AG10803 (cell line): ENCODE measurements at regions not wholly inside any gene's neighbourhood (a gene's known extent, or its start where the extent isn't known, plus 50 kb on each side); places are given as distances from the start of the nearest gene placed in this dataset.

Experiments used
- DNase-seq: peaks from one replicate; pipeline ENCODE4 v3.0.0; 2010; ENCODE audit warnings: low read depth
- H3K4me3 ChIP-seq: 2 replicates; pipeline ENCODE4 v1.5.1; 2011; ENCODE audit warnings: mild to moderate bottlenecking, low read length, control low read depth
- CTCF ChIP-seq: conservative IDR thresholded peaks from 2 replicates; pipeline ENCODE4 v1.5.1; 2011; ENCODE audit warnings: mild to moderate bottlenecking, low read length, control low read depth, inconsistent platforms

DNA sequence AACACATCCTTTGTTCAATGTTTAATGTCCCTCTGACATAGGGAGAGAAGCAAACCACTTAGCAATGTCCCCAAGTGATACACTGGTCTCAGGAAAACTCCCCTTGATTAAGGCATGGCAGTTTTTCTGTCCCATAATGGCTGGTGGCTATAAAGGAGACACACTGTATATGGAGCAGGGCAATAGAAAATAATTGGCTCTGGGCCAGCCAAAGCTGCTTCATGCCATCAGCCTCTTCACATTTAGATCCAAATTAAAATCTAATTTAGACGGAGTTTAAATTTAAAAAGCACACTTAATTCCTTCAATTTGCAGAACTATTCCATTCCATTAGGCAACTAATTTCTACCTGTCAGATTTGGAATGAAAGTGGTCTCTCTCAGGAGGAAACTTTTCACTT is 638.1 kb downstream of the DSC3 start:
- no peak for TF ChIP-seq CTCF
- no peak for DNase-seq
- H3K4me3 ChIP-seq: no peak overlapping the region

DNA sequence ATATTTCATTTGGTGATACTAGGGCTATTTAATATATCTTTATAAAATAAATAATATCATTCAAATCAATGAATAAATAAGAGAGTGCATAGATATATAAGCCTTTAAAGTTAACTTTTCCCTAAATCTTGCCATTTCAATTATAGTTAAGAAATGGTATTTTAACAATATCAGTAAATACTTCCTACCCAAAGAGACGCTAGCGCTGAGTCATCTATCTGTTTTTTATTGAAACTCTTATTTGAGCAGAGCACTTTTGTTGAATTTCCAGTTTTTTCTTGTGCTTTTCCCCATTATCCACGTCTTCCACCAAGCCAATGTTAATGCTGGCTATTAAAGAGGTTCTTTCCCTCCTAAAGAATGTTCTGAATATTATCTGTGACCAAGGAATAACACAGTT is 639.3 kb downstream of the DSC3 start:
- H3K4me3 ChIP-seq: no peak overlapping the region
- no peak for DNase-seq
- no peak for TF ChIP-seq CTCF

- TF ChIP-seq CTCF: no peak
- DNase-seq: no peak
- H3K4me3 ChIP-seq: no peak overlapping the region
Observed at GRCh38 chr18:30387401-30387800, 655.1 kb downstream of the DSC3 start.

GRCh38 chr18:30386624-30387023 is 655.9 kb downstream of the DSC3 start:
- no peak for DNase-seq
- no peak for TF ChIP-seq CTCF
- no peak overlapping the region for H3K4me3 ChIP-seq

DNA sequence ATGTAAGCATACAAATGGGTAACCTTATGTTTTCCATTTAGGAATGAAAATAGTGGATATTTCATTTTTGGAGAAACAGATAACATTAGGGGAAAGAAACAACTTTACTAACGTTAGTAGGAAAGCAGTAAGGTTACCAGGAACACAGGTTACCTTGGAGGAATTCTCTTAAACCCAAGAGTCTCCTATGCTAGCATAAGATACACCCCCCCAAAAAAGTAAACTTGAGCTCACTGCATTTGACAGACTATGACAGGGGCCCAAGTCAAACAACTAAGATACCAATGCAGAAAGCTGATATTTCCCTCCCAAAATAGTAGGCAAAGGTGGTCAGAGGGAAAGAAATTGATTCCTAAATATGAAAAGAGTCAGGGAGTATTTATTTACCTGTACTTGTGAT is 656.9 kb downstream of the DSC3 start:
- DNase-seq: no peak
- no peak for TF ChIP-seq CTCF
- H3K4me3 ChIP-seq: no peak overlapping the region

DNA sequence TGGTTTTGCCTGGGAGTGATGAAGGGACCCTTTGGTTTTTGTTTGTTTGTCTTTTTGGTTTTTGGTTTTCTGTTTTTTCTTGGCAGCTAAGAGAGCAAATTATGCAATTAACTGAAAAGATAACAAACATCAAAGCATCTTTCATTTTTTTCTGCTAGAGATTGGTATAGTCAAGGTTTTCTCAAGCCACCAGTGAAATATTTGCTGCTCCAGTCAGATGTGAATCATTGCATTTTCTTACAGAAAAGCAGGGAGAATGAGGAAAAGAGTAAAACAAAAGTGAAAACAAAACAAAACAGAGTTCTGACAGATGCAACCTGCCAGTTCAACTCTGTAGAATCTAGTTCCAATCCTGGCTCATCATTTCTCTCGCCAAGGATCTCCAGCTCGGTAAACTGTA is 660.7 kb downstream of the DSC3 start:
- TF ChIP-seq CTCF: no peak
- DNase-seq: no peak
- H3K4me3 ChIP-seq: no peak overlapping the region

DNA sequence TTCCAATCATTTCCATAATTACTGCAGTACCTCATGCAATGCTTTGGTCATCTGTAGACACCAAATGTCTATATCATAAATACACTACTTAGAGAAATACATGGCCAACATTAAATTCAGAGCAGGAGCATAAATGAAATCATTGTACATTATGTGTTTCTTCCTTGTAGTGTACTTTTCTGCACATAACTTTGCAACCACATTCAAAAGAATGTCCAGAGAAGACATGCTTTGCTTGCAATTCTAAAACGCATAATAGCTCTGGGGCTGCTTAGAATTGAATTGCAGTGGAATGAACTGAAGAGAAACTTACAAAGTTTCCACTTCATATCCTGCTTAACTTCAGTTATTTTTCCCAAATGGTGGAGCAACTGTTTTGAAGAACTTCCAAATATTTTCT is 664.4 kb downstream of the DSC3 start:
- H3K4me3 ChIP-seq: no peak overlapping the region
- TF ChIP-seq CTCF: no peak
- no peak for DNase-seq
